ENCODE measurements at regions not wholly inside any gene's neighbourhood (a gene's known extent, or its start where the extent isn't known, plus 50 kb on each side); places are given as distances from the start of the nearest gene placed in this dataset.
"Not testable (repeated sequence)": the region's sequence is repeated elsewhere in the genome, so short reads cannot be mapped to it uniquely, and the experiment has no call there.

DNA sequence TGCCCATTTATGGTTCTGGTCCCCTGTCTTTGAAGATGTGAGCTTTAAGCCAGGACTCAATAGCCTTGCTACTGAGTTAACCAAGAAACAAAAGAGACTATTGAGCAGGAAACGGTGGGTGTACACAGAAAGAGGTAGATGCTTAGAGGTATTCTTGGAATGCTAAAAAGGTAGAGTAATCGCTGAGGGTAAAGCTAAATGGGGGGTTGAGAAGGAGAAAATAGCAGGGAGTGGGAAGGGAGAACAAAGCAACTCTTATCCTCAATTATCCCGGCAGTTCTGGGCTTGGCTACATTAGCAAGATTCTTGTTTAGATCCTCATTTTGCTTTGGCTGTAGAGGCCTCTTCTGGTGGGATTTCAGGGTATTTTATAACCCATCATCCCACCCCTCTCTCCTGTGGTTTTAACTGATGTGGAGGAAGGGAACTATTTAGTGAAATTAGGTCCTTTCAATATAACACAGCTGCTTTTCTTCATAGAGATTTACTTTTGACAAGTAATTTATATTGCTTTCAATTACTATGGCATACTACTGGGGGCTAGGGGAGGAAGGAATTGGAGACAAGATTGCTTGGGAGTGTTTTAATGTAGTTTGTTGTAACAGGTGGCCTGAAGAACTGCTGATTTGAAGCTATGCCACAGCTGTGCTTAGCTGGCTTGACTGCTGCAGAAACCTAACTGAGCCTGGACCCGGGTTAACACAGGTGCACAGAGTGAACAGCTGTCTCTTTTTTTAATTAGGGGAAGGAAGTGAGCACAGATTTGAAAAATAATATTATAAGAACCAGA is 234.3 kb upstream of the CCDC54 start:
- DNase-seq (ENCODE audit: low read depth in 2 of 3, low spot score in 2 of 3), result no peak

- DNase-seq (ENCODE audit: low read depth in 2 of 3, low spot score in 2 of 3), result no peak
Measured at GRCh38 chr3:107150675-107151074, 226.6 kb upstream of the CCDC54 start.

GRCh38 chr3:107153981-107154380 is 223.3 kb upstream of the CCDC54 start:
- no peak for DNase-seq (ENCODE audit: low read depth in 2 of 3, low spot score in 2 of 3)

DNA sequence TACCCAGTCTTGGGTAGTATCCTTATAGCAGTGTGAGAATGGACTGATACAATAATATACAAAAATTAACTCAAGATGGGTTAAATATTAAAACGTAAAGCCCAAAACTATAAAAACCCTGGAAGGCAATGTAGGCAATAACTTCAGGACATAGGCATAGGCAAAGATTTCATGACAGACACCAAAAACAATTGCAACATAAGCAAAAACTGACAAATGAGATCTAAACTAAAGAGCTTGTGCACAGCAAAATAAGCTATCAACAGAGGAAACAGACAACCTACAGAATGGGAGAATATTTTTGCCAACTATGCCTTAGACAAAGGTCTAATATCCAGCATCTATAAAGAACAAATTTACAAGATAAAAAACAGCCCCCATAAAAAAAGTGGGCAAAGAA is 204.8 kb upstream of the CCDC54 start:
- DNase-seq (ENCODE audit: low read depth in 2 of 3, low spot score in 2 of 3), result no peak

DNA sequence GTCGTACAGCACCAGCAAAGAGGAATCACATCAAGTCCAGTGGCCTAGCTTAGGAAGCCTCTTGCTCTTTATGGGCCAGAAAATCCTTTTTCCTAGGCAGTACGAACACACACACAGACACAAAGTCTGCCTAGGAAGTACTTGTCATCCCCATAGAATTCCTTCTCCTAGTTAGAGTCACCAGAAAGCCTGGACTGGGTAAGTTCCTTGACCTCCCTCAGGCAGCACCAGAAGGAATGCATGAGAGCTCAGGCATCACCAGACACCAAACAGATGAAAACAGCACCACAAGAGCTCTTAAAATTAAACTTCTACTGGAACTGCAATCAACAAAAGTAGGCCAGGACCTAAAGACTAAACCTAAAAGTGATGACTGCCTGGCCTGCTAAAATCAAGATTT is 192.9 kb upstream of the CCDC54 start:
- DNase-seq (ENCODE audit: low read depth in 2 of 3, low spot score in 2 of 3), result no peak

DNA sequence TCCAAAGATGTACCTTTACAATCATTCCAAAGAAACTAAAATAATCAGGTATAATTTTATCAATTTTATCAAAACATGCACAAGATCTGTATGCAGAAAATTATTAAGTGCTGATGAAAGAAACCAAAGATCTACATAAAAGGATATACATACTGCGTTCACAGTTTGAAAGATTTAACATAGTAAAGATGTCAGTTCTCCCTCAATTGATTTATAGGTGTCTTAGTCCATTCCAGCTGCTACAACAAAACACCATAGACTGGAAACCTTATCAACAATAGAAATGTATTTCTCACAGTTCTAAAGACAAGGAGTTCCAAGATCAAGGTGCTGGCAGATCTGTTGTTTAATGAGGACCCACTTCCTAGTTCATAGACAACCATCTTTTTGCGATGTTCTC is 189.0 kb upstream of the CCDC54 start:
- DNase-seq (ENCODE audit: low read depth in 2 of 3, low spot score in 2 of 3), result no peak

DNA sequence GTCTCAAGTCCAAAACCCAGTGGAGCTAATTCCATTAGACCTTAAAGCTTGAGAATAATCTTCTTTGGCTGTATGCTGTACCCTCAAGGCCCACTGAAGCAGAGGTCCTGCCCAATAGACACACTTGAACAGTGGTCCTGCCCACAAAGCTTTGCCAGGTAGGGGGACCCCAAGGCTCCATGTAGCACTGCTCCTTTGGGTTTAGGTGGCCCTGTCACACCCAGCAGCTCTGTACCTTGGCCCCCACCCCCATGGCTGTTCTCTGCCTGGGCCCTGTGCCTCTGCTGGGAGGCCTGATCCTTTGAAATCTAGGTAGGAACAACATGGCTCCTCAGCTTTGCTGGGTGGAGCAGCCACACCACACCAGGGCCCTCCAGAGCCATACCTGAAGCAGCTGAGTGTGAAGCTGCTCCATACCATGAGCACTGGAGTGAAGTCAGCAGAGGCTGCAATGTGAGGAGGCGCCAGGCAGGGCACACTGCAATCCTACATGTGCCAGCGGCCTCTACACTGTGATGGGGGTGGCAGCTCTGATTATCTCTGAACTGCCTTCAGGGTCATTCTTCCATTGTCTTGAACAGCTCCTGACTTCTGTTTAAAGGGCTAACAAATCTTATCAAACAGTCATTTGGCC is 188.0 kb upstream of the CCDC54 start:
- no peak for DNase-seq (ENCODE audit: low read depth in 2 of 3, low spot score in 2 of 3)

GRCh38 chr3:107193116-107193515 is 184.1 kb upstream of the CCDC54 start:
- no peak for DNase-seq (ENCODE audit: low read depth in 2 of 3, low spot score in 2 of 3)

DNA sequence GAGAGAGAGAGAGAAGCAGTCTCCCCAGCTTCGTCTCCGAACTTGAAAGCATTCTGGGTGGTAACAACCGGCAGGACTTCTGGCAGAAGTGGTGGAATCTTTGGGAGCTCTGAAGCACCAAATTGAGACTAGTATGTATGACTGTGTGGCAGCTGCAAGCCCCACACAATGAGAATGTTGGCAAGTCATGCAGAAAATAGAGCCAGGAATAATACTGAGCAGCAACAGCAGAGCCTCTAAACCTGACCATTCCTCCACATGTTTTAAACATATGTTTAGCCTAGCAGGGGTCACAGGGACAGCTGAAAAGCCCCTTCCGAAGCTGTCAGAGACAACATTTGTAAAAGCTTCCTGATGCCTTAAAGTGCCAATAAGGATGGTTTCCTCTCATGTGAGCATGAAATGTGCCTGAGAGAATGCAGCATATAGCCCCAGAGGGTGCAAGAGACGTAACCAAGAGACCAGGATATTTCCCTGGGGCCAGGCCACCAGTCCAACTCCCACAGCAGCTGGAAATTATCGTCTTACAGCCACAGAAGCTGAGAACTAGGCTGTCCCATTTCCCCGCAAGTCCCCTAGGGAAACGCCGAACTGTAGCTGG is 178.6 kb upstream of the CCDC54 start:
- DNase-seq (ENCODE audit: low read depth in 2 of 3, low spot score in 2 of 3), result no peak

- DNase-seq (ENCODE audit: low read depth in 2 of 3, low spot score in 2 of 3), result no peak
Measured at GRCh38 chr3:107201146-107201545, 176.1 kb upstream of the CCDC54 start.

GRCh38 chr3:107202885-107203284 is 174.4 kb upstream of the CCDC54 start:
- DNase-seq (ENCODE audit: low read depth in 2 of 3, low spot score in 2 of 3), result not testable (repeated sequence)

- DNase-seq (ENCODE audit: low read depth in 2 of 3, low spot score in 2 of 3), result no peak
Measured at GRCh38 chr3:107204121-107204520, 173.1 kb upstream of the CCDC54 start.

- DNase-seq (ENCODE audit: low read depth in 2 of 3, low spot score in 2 of 3), result no peak
Measured at GRCh38 chr3:107205358-107205757, 171.9 kb upstream of the CCDC54 start.

DNA sequence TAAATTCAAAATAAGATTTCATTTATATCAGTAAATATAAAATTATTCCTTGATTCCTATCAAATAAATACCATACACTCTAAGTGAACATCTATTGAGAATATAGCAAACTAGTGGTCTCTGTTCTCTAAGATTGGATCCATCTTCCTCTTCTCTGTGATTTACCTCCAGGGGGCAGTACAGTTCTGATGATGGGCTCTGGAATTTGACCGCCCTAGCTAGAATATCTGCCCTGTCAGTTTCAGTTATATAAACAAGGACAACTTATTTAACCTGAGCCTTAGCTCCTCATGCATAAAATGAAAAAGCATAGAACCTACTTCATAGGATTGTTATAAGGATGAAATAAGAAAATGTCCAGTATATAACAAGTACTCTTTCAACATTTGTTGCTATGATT is 171.1 kb upstream of the CCDC54 start:
- peak in 2 of 3 donors; percentile 7 to 34 for DNase-seq (ENCODE audit: low read depth in 2 of 3, low spot score in 2 of 3)

- no peak for DNase-seq (ENCODE audit: low read depth in 2 of 3, low spot score in 2 of 3)
Measured at GRCh38 chr3:107206945-107207344, 170.3 kb upstream of the CCDC54 start.

DNA sequence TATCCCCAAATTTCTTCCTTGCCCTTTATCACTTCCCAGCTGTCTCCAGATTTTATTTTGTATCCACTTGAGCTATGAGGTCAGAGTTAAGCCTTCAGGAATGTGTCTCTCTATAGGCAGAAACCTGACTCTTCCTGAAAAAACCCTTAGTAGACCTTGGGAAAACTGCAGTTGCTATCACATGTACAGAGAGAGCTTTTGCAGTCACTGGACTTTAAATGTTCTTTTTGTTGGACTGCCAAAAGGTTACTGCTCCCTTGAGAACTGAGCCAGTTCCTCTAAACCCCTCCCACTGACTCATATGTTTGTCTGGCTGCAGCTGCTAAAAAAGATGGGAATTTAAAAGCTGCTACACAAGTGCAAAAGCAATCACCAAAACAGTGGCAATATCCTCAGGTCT is 169.1 kb upstream of the CCDC54 start:
- no peak for DNase-seq (ENCODE audit: low read depth in 2 of 3, low spot score in 2 of 3)

- no peak for DNase-seq (ENCODE audit: low read depth in 2 of 3, low spot score in 2 of 3)
Measured at GRCh38 chr3:107208796-107209195, 168.4 kb upstream of the CCDC54 start.

- no peak for DNase-seq (ENCODE audit: low read depth in 2 of 3, low spot score in 2 of 3)
Measured at GRCh38 chr3:107209302-107209990, 167.8 kb upstream of the CCDC54 start.

GRCh38 chr3:107211608-107212007 is 165.6 kb upstream of the CCDC54 start:
- DNase-seq (ENCODE audit: low read depth in 2 of 3, low spot score in 2 of 3), result no peak

DNA sequence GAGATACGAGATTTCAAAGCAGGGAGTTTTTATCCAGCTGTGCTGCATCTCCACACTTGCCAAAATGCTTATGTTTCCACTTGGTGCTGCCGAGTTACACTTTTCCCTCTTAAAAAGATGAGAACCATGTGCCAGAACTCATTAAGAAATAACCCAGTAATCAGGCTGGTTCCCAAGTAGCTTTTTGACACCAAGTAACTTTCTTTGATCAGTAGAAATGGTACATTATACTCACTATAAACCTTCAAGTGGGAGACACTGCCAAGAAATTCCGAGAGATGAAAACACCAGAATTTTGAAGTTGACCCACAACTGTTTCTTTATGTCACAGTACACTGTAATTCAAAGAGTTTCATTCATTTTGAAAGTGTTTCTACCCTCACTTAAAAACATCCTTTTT is 164.6 kb upstream of the CCDC54 start:
- DNase-seq (ENCODE audit: low read depth in 2 of 3, low spot score in 2 of 3), result no peak

DNA sequence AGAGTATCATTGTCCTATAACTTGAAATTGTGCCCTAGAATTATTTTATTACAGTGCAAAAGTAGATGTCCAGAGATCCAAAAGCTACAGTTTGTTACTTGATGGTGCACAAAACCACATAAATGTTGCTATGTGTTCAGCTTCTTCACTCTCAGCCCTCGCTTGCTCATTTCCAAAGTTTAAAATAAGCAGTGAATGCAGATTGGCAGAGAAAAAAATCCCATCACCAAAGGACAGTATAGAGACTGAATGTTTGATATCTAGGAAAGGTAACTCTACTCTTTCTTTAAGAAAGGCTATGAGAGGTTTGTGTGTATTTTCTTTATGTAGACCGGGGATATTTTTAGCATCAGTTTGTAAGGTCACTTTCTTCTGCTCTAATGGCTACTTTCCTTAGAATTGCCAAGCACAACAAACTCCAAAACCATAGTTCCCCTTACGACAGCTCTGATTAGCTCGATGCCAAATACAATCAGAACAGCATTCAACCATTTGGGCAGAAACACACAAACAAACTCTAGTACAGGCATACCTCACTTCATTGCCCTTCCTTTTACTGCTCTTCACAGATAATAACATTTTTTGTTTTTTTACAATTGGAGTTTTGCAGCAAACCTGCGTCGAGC is 164.1 kb upstream of the CCDC54 start:
- no peak for DNase-seq (ENCODE audit: low read depth in 2 of 3, low spot score in 2 of 3)
